ENCODE measurements at regions not wholly inside any gene's neighbourhood (a gene's known extent, or its start where the extent isn't known, plus 50 kb on each side); places are given as distances from the start of the nearest gene placed in this dataset.

- no peak for DNase-seq
Measured at GRCh38 chr9:31078175-31078574, 1306.3 kb upstream of the ACO1 start.

GRCh38 chr9:31084350-31084749 lies 1300.1 kb upstream of the ACO1 start:
- no peak for DNase-seq

GRCh38 chr9:31089549-31090221 lies 1294.8 kb upstream of the ACO1 start:
- no peak for DNase-seq

- DNase-seq = no peak
Measured at GRCh38 chr9:31100311-31100710, 1284.1 kb upstream of the ACO1 start.

- no peak for DNase-seq
Measured at GRCh38 chr9:31103836-31104235, 1280.6 kb upstream of the ACO1 start.

GRCh38 chr9:31104249-31104648 lies 1280.2 kb upstream of the ACO1 start:
- no peak for DNase-seq

- no peak for DNase-seq
Measured at GRCh38 chr9:31112491-31112890, 1272.0 kb upstream of the ACO1 start.

- DNase-seq = no peak
Measured at GRCh38 chr9:31114346-31114745, 1270.1 kb upstream of the ACO1 start.

- DNase-seq = peak; percentile 38 to 63
Measured at GRCh38 chr9:31119890-31120454, 1264.5 kb upstream of the ACO1 start.

- DNase-seq = no peak
Measured at GRCh38 chr9:31124389-31124788, 1260.1 kb upstream of the ACO1 start.

- DNase-seq = no peak
Measured at GRCh38 chr9:31135567-31135966, 1248.9 kb upstream of the ACO1 start.

GRCh38 chr9:31136524-31136923 lies 1247.9 kb upstream of the ACO1 start:
- DNase-seq = no peak

GRCh38 chr9:31137176-31138160 lies 1247.0 kb upstream of the ACO1 start:
- no peak for DNase-seq

GRCh38 chr9:31140316-31140715 lies 1244.1 kb upstream of the ACO1 start:
- peak; percentile 8 to 33 for DNase-seq

GRCh38 chr9:31142456-31142855 lies 1242.0 kb upstream of the ACO1 start:
- DNase-seq = no peak

- no peak for DNase-seq
Measured at GRCh38 chr9:31144614-31145013, 1239.8 kb upstream of the ACO1 start.

- DNase-seq = no peak
Measured at GRCh38 chr9:31146485-31147166, 1237.8 kb upstream of the ACO1 start.

GRCh38 chr9:31153250-31153840 lies 1231.1 kb upstream of the ACO1 start:
- no peak for DNase-seq

GRCh38 chr9:31166516-31166915 lies 1217.9 kb upstream of the ACO1 start:
- DNase-seq = no peak

- DNase-seq = no peak
Measured at GRCh38 chr9:31168161-31168560, 1216.3 kb upstream of the ACO1 start.

- no peak for DNase-seq
Measured at GRCh38 chr9:31174681-31175080, 1209.8 kb upstream of the ACO1 start.

GRCh38 chr9:31183866-31184265 lies 1200.6 kb upstream of the ACO1 start:
- DNase-seq = no peak

- no peak for DNase-seq
Measured at GRCh38 chr9:31185831-31186230, 1198.6 kb upstream of the ACO1 start.

Measured in NCI-H2081 (cell line).